ENCODE measurements at regions not wholly inside any gene's neighbourhood (a gene's known extent, or its start where the extent isn't known, plus 50 kb on each side); places are given as distances from the start of the nearest gene placed in this dataset.

- peak; percentile 56 for DNase-seq
Measured at GRCh38 chr2:83596592-83597282, 862.3 kb downstream of the SUCLG1 start.

GRCh38 chr2:83595926-83596325, 863.2 kb downstream of the SUCLG1 start:
- DNase-seq = peak; percentile 58

DNA sequence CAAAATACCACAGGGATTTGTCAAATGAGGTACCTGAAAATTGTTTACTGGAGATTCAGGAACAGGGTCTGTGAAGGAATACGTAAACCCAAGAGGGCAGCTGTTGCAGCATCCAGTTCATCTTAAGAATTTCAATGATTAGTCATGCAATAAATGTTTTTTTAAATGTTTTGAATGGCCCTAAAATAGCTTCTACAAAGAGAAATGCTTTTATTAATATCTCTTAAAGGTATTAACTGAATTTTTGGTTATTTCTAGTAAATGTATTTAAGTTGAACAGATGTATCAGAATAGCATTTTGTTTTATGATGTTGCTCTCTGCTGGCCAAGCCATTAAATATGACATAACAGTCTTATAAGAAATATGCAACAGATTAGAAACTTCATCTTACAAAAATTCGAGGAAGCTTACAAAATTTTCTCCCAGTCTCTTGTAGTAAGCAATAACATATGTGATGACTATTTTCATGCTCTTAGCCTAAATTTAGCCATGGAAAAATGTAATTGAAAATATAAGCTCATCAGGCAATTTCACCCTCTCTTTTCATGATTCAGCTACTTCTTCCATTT, 863.9 kb downstream of the SUCLG1 start:
- peak; percentile 90 for DNase-seq

GRCh38 chr2:83594241-83595120, 864.6 kb downstream of the SUCLG1 start:
- peak; percentile 75 for DNase-seq

GRCh38 chr2:83587309-83587708, 871.8 kb downstream of the SUCLG1 start:
- DNase-seq = no peak

- no peak for DNase-seq
Measured at GRCh38 chr2:83585250-83585649, 873.8 kb downstream of the SUCLG1 start.

- DNase-seq = peak; percentile 90
Measured at GRCh38 chr2:83584672-83585071, 874.4 kb downstream of the SUCLG1 start.

DNA sequence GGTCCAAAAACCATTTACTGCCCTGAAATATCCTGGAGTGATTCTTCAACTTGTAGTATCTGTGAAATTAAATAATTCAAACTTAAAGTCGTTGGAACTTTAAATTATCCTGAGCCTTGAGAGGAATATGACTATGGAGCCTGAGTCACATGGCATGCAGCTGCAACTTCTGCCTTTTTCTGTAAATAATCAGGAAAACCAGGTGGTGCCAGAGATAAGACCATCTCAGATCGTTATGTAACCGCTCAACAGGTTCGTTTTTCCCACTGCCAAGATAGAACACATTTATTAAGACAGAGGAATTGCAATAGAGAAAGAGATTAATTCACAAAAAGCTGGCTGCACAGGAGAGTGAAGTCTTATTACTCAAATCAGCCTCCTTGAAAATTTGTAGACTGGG, 876.5 kb downstream of the SUCLG1 start:
- DNase-seq = no peak

GRCh38 chr2:83579507-83579906, 879.6 kb downstream of the SUCLG1 start:
- no peak for DNase-seq

- DNase-seq = peak; percentile 25
Measured at GRCh38 chr2:83578405-83578804, 880.7 kb downstream of the SUCLG1 start.

GRCh38 chr2:83574614-83575013, 884.5 kb downstream of the SUCLG1 start:
- no peak for DNase-seq

DNA sequence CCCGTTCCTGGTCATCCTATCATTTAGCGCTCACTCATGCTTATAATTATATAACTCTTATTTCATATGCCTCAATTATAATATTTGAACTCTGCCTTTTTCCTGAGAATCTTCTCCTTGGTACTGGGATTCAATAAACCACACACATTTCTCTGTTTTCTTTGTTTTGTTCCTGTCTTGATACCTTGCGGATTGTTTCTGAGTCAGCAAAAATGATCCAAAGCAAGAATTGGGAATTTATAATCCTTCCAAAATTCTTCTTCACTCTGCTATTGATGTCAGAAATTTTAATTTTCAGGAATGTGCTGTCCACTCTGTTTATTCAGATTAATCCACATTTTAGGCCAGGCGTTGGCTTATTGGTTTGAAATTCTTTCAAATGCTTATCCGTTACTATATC, 886.0 kb downstream of the SUCLG1 start:
- DNase-seq = no peak

- no peak for DNase-seq
Measured at GRCh38 chr2:83572400-83572799, 886.7 kb downstream of the SUCLG1 start.

DNA sequence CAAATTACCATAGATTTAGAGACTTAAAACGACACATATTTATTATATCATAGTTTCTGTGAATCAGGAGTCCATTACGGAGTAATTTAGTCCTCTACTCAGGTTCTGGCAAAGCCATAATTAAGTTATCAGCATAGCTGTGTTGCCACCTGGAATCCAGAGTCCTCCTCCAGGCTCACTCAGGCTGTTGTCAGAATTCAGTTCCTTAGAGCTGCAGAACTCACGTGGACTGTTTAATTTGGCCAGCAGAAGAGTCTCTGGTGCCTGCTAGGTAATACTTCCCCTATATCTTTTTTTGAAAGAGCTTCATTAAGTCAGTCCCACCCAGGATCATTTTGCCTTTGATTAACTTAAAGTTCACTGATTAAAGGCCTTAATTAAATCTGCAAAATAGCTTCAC, 891.5 kb downstream of the SUCLG1 start:
- DNase-seq = no peak

DNA sequence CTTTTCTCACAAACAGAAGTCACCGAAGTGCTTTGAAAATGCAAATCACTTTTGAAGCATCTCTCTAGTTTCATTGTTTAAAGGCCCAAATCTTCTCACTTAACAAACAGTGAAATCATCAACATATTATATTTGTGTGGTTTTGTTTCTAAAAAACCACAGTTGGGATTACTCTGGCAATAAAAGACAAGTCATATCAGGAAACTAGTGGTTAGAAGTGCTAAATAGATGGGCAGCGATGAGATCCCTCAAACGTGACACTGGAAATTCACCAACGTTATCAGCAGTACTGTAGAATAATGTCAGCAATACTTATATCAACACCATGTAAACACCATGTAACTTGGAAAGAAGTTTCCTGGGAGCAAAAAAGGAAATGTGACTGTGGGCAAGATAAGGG, 893.5 kb downstream of the SUCLG1 start:
- no peak for DNase-seq

DNA sequence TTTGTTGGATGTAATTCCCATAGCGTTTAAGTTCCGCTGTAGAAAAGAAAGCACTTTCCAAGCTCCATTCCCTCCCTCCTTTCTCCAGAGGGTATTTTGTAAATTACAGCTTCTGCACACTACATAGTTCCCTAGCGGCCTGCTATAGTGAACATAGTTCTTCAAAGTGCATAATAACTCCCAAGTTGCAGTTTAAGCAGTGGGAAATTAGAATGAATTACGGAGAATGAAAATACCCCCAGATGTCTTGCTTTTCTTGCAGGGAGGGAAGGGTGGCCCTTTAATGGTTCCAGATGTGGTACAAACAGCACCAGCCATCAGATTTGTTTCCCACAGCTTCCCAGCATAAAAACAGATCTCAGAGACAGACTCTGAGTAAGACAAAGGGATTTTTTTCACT, 893.9 kb downstream of the SUCLG1 start:
- DNase-seq = peak; percentile 30

DNA sequence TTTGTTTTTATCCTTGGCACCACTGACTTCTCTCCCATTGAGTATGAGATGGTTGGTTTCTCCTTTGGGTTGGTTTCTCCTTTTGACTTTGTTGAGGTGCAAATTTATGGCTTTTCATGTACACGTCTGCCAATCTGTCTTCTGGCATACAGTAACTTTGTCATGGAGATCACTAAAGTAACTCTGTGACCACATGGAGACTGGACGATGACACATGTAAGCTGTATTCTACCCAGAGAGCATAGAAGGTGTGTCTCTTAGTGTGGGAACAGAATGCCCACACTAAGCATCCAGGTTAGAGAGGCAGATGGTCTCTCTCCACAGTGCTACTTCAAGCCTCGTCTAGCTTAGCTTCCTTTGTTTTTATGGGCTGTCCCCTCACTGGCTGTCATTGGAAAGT, 897.5 kb downstream of the SUCLG1 start:
- DNase-seq = no peak

GRCh38 chr2:83536556-83536955, 922.5 kb downstream of the SUCLG1 start:
- peak; percentile 37 for DNase-seq

GRCh38 chr2:83534416-83534815, 924.7 kb downstream of the SUCLG1 start:
- DNase-seq = no peak

DNA sequence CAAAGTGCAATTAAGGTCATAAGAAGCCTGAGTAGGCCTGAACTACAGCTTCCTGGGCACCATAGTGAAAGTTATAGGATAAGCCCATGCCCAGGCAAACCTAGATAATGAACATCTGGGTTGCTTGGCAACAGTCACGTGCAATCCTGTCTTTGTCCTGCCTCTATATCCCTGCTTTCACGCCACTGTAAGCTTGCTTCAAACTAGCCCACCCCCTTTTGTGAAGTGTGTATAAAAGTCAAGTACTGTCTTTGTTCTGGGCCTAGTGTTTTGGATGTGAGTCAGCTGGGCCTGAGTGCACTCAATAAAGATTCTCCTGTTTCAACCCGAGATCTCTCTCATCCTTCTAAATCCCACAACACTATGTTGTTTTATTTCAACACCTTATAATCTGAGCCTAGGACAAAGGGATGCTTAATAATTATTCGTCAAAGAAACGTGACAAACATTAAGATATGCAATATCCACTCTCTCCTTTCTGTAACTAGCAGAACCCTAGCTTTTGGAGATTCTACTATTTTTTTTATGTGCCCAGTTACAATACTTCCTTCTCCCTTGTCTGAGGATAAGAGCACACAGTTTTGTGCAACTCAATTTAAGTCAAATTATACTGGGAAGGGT, 927.8 kb downstream of the SUCLG1 start:
- no peak for DNase-seq

- DNase-seq = no peak
Measured at GRCh38 chr2:83528767-83529166, 930.3 kb downstream of the SUCLG1 start.

DNA sequence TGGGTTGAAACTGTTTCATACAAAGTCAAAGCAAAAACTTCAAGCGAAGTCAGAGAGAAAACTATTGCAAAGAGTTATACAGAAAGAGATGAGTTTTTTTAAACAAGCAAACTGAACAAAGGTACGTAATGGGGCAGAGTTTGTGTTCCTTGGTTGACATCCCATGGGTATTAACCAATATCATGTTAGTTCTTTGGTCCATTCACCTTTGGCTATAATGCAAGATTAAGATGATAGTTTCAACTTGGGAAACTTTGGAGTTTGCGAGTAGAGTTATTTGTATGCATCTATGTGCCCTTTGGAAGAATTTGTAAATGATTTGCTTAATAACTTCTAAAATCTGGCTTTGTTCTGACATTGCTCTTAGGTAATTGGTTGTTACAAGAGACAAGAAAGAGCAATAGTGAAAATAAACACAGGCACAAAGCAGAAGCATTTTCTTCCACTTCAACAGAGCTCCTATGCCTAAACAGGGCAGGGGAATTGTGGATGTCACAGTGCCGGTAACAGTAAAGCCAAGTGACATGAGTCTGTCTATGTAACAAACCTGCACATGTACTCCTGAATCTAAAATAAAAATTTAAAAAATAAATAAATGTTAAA, 936.1 kb downstream of the SUCLG1 start:
- DNase-seq = no peak

DNA sequence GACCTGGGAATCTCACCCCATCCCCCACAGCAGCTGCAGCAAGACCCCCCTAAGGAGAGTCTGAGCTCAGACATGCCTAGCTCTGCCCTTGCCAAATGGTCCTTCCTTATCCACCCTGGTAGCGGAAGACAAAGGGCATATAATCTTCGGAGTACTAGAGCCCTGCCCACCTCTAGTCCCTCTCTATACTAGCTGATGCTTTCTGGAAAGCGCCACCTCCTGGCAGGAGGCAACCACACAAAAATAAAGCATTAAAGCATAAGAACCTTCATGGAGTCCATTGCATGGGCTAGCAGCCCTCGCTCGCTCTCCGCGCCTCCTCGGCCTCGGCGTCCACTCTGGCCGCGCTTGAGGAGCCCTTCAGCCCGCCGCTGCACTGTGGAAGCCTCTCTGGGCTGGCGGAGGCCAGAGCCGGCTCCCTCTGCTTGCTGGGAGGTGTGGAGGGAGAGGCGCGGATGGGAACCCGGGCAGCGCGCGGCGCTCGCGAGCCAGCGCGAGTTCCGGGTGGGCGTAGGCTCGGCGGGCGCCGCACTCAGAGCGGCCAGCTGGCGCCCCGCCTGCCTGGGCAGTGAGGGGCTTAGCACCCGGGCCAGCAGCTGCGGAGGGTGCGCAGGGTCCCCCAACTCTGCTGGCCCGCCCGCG, 941.2 kb downstream of the SUCLG1 start:
- DNase-seq = no peak

Measured in fibroblast of skin of right biceps (primary cell).